HG03520 (cell line): ENCODE measurements at regions not wholly inside any gene's neighbourhood (a gene's known extent, or its start where the extent isn't known, plus 50 kb on each side); places are given as distances from the start of the nearest gene placed in this dataset.

ENCODE experiments used
- ATAC-seq: cut with Tn5 transposase; IDR thresholded peaks from one replicate; pipeline ENCODE4 v1.9.1; 2021; ENCODE audit warnings: mild to moderate bottlenecking, moderate library complexity; ENCODE audit not compliant: unreplicated experiment

DNA sequence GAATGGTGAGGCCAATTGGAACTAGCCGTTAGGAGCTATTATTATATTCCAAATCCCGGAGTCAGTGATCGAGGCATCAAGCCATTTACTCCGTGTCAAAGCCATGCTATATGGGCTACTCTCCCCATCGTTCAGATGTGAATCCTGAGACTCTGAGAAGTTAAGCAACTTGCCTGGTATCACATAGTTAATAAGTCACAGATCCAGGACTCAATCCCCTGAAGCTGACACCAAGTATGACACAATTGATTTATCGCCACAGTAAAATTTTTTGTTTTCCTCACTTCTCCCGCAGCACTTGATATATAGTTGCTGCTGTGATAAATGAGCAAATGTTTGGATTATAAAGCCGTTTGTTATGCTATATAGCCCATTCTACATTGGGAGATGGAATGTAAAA is 50.8 kb upstream of the TSHZ2 start:
- no peak for ATAC-seq

DNA sequence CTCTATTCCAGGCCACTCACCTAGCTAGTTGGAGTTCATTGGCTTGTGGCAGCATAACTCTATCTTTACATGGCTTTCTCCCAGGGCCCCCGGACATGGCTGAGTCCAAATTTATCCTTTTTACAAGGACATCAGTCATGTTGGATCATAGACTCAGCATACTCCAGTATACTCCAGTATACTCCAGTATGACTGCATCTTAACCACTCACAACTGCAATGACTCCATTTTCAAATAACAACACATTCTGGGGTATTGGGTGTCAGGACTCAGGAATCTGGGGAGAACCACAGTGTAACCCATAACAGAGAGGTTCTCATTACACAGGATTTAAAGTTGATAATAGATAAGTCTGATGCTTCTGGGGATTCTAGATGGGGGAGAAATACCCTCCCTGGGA is 53.8 kb upstream of the TSHZ2 start:
- no peak for ATAC-seq

DNA sequence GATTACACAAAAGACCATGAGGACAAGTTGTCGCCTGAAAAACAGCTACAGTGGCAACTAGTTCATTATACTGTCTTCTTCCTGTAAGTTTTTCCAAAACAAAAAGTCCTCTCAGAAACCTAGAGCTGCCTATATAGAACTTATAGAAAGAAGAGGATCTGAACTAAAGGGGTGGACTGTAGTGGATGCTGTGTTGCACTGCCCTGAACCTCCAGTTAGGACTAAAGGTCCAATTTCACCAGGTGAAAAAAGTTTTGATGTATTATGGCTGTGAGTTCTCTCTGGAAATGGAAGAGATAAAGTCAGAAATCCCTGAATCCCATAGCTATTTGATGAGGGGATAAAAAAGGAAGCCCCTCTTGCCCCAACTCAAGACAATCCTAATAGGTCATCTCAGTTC is 56.6 kb upstream of the TSHZ2 start:
- ATAC-seq, result no peak

DNA sequence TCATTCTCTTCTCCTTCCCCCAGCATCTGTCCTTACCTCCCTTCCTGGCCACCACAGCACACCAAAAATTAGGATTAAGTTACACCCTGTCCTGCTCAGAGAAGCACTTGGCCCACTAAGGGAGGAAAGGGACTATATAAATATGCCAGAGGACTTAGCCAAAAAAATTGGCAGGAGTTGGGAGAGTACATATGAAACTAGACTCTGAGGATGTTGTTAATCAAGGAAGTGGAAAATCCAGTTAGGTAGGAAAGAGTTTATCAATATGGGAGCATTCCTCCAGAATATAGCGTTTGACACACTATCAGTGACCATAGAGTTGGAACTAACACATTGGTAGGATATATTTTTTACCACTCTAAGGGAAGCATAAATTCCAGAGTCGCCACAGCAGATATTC is 57.3 kb upstream of the TSHZ2 start:
- ATAC-seq, result no peak

DNA sequence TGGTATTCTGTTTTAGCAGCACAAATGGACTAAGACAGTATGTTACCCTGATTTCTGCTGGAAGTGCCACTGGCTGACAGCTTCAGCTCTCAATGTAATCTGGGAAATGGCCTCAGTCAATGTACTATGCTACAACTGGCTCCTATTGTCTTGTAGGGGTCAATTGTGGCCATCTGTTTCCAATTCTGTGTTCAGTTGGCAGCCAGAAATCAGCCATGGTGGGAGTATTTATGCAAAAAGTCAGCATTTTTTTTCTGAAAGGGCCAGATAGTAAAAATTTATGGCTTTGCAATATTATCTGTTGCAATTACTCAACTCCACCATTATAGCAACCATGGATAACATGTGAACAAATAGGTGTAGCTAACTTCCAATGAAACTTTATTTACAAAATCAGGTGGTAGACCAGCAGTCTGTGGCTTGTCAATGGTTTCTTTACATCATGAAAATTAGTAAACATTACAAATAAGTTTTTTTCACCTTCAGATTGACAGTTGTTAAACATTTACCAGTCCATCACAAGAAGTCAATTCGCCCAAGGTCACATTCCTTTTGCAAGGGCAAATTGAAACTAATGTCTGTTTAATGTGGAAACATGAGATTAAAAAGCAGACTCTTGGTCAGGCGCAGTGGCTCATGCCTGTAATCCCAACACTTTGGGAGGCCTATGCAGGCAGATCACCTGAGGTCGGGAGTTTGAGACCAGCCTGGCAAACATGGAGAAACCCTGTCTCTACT is 58.3 kb upstream of the TSHZ2 start:
- no peak for ATAC-seq

DNA sequence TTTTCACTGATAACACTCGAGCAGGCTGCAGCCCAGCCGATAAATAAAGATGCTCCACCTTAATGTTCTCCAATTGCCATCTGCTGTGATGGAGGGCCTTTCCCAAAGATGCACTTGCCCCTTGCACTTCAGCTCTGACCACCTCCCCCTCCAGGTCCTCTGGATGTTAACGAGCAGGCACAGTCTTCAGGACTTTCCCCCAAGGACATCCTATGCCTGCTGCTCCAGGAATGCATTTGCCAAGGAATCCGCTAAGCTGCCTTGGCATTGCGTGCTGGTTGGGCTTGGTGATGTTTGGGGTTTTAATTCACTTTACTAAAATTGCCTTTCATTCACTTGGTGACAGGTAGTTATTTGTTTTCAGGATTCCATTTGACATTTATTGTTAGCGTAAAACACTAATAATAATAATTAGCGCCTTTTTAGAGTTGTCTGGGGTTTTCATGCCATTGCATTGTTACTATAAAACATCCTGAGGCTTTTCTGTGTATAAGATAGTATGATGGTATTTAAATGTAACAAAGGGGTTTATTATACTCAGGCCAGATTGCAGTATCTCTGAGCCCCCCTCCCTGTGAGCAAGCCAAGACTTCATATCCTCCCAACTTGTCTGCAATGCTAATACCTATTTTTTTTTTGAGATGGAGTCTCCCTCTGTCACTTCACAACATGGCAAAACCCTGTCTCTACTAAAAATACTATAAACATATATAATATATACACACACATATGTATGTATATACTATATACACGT is 66.7 kb upstream of the TSHZ2 start:
- ATAC-seq, result no peak

DNA sequence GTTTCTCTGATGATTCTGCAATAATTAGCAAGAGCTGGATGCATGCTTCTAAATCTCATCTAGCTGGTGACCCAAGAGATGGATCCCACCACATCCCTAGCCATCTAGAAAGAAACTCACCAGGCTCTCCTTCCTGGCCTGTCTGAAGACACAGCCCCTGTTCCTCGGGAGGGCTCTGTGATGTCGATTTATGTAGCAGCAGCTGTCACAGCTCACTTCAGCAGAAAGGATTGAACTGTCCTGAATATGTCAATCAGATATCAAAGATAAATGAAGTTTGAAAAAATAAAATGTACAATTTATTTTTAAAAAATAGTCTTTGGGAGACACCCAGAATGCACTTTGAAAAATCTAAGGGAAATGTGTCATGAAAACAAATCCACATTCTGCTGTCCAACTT is 67.3 kb upstream of the TSHZ2 start:
- no peak for ATAC-seq

DNA sequence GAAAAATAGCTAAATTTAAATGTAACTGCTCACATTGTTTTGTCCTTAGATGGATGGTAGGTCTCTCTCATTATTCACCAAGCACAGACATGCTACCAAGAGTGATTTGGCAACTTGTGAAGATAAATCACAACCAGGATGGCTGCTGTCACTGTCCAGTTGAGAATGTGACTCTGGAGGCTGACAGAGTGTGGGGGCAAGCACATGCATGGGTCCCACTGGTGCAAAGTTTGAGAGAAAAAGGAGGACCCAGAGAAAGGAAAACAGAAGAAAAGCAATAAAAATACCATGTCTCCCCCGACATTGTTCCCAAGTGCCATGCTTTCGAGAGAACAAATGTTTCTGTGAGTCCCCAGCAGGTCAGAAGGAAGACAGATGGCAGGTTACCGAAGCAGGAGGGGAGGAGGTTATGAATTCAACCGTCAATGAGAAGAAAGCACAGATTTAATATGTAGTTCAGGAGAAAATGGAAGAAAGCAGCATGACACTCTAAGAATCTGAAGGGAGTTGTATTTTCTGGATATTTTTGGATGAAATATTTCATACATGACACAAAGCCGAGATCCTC is 73.0 kb upstream of the TSHZ2 start:
- no peak for ATAC-seq

DNA sequence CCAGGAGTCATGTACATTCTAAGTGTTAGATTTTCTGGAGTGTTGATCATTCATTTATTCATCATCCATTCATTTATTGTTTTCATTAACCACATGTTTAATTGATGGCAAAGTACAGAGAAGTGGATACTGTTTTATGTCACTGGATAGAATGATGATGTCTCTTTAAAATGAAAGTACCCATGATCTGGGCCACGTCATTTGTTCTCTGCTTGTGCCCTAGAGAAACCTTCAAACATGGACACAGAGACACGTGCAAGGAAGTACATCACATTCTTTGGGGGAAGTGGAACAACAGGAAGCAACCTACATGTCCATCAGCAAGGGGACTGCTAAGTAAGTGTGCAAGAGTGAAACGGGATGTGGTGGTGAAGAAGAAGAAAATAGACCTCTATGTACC is 75.8 kb upstream of the TSHZ2 start:
- ATAC-seq, result no peak

DNA sequence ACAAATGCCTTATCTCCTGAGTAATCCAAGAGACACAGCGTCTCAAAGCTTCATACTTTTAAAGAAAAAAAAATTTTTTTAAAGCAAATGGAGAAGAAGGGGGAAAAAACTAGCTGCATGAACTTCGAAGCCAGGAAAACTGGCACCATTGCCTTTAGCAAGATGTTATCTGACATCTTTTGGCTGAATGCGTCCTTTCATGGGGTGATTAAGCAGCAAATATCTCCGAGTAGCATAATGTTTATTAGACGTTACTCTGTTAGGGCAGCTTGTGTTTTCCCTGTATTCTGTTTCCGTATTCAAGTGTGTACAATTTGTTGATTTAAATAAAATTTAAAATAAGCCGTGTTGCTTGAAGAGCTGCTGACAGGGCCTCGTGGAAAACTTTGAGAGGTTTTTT is 76.5 kb upstream of the TSHZ2 start:
- no peak for ATAC-seq

DNA sequence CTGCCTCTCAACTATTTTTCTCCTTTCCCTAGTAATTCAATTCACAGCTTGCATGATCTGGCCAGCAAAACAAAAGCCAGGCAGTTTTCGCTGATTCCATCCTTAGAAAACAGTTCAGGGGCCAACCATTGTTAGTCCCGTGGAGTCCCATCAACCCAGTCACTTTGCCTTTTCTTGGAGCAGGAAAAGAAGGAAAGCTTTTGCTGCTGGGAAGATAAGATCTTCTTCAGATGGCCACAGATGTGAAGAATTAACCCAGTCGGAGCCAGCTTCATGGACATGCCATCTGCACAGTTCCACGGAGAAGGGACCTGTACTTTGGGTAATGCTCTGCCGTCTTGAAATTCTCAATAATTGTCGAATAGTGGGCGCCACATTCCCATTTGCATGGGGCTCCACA is 76.9 kb upstream of the TSHZ2 start:
- ATAC-seq, result no peak

DNA sequence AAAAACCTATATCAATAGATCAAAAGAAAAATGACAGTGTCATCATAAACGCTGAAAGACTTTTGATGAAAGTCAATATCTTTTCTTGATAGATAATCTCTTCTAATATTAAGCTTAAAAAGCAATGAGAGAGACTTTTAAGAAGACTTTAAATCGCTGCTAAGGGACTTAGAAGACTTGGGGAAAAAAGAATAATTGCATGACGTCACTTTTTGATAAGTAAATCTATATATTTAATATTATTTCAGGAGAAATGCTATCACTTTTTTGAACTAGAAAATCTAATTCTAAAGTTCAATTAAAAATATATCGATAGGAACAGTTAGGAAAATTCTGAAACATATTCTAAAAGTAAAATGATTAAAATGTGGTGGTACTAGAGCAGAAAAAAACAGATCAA is 78.7 kb upstream of the TSHZ2 start:
- ATAC-seq, result no peak

DNA sequence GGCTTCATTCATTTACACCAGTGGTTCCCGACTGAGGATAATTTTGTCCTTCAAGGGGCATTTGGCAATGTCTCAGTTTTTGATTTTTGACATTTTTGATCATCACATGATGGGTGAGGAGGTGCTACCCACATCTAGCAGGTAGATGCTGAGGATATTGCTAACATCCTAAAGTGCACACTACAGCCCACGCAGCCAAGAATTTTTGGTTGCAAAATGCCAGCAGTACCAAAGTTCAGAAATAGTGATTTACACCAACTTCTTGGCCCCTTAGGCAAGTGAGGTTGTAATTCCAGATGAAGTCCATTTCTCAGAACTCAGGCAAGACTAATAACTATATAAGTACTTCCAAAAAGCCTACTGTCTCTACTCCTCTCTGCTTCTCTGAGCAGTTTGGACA is 80.1 kb upstream of the TSHZ2 start:
- ATAC-seq, result no peak

DNA sequence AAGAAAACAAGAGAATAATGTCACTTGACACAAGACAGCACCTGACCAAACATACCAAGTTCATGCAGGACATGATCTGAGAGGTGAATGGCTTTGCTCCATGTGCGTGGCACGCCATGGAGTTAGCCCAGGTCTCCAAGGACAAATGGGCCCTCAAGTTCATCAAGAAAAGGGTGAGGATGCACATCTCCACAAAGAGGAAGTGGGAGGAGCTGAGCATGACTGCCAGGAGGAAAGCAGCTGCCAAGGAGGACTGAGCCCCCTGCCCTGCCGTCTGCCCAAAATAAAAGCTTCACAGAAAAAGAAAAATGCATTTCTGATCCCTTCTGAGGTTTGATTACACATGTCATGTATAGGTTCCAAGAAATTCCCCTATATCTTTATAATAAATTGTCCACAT is 82.0 kb upstream of the TSHZ2 start:
- no peak for ATAC-seq

DNA sequence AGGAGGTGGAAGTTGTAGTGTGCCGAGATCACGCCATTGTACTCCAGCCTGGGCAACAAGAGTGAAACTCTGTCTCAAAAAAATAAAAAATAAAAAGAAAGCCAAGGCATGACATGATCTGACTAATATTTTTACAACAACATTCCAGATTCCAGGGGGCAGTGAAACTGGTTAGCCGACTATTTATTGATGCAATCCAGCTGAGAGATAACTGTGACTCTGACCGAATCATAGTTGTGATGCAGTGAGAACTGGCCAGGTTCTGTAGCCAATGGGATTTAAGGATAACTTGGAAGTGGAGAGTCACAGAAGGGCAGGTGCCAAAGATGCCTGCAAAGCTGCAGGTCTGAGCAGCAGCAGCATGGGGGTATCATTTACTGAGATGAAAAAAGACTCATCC is 82.9 kb upstream of the TSHZ2 start:
- ATAC-seq, result no peak

DNA sequence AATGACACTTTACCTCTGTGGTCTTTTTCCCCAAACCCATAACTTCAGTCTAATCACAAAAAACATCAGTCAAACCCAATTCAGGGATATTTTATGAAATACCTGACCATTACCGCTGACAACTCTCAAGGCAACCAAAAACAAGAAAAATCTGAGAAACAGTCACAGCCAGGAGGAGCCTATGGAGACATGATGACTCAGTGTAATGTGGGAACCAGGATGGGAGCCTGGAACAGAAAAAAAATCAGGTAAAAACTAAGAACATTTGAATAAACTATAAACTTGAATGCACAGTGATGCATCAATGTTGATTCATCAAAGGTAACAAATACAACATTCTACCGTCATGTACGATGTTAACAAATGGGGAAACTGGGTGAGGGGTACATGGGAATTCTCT is 84.1 kb upstream of the TSHZ2 start:
- ATAC-seq, result no peak

DNA sequence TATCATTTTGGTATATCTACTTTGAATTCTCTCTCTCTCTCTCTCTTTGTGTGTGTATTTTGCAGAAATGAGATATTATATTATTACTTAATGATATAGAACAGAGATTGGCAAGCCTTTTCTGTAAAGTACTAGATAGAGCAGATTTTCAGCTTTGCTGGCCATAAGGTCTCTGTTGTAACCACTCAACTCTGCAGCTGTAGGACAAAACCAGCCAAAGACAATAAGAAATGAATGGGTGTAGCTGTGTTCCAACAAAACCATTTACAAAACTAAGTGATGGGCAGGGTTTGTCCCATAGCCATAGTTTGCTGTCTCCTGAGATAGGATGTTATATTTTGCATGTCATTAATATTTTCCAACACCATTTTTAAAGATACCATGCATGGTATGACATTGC is 91.2 kb upstream of the TSHZ2 start:
- ATAC-seq, result no peak

DNA sequence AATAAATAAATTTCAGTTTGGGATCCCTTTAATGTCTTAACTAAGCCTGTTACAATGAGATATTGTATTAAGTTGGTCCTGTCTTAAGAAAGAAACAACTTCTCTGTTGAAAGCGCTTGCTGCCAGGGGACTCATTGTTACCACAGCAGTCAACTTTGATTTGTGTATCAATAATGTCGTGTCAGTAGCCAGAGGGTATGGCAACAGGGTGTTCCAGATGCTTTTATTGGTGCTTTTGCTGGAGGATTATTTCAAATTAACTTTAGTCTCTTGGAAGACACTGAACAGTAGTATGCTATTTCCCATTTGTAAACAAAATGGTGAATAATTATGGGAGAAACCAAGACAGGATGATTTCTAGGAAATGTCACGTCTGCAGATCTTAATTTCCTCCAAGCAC is 91.9 kb upstream of the TSHZ2 start:
- ATAC-seq, result no peak

DNA sequence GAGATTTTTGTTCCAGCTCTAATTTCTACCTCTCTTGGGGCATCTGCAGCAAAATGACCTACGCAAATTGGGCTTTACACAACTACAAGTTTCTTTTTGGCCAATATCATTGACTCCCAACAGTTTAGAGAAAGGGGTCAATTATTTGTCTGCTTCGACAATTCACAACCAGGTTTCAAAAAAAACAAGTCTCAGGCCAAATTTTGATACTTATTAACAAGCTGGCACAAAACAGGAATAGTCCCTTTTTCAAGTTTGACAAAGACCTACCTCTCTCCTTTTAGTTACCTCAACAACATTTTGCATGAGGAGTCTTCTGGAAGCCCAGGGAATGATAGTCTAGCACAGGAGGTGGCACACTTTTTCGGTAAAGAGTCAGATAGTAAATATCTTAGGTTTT is 97.9 kb upstream of the TSHZ2 start:
- ATAC-seq, result no peak

DNA sequence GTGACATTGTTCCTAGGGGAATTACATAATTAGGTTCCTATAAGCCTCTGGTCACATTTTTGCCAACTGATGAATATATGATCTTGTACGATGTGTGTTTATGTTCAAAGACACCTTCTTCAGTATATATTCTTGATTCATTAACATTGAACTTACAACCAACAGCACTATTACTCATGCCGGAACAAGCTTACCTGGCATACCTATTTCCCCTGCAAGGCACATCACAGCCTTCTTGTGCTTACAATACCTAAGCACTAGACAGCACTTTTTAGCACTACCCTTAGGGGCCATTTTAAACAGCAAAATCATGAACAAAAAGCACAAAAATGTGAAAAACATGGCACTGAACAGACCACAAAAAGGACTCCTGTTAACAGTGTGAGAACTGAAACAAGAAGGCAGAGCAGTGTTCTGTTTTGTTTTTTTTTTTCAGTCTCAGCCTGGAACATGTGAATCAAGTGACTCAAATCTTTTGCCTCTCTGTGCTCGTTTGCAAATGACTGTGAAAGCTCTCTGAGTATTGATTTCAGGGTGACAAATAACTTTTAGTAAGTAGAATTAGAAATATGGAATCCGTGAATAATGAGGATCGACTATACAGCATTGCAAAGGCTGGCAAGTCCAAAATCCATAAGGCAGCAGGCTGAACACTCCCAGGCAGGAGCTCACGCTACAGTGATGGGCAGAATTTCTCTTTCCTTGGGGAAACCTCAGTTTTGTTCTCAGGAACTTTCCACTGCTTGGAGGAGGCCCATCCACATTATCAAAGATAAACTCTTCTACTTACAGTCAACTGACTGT is 102.3 kb upstream of the TSHZ2 start:
- ATAC-seq, result no peak

DNA sequence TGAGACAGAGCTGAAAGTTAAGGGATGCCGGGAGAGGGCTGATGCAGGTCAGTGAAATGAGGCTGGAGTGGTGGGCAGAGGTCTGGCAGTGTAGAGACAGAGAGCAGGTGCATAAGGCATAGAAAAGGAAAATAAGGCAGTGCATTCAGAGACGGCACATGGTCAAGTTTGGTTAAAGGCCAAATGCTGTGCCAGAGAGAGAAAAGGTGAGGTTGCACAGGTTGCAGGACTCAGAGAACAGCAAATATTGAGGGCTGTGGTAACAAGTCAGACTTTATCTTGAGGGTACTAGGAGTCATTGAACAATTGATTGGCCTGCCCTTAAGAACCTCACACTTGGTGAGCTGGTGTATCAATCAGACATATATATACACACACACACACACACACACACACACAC is 102.9 kb upstream of the TSHZ2 start:
- no peak for ATAC-seq

DNA sequence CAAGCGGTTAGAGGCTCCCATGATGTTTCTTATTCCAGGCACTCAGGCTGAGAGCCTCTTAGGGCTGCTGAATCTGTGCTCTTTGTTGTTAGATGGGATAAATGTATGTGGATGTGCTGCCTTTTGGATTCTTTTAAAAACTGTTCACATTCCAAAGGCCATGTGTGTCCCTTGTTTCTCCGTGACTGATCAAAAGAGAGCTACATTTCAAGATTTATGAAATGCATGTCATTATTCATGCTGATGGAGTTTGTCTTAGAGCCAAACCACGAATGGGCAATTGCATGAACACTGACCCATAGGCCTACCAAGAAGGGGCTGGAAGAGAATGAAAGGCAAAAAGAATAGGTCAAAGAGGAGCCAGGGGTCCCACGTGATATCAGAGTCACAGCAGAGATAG is 104.9 kb upstream of the TSHZ2 start:
- no peak for ATAC-seq
